ENCODE measurements at regions not wholly inside any gene's neighbourhood (a gene's known extent, or its start where the extent isn't known, plus 50 kb on each side); places are given as distances from the start of the nearest gene placed in this dataset.

DNA sequence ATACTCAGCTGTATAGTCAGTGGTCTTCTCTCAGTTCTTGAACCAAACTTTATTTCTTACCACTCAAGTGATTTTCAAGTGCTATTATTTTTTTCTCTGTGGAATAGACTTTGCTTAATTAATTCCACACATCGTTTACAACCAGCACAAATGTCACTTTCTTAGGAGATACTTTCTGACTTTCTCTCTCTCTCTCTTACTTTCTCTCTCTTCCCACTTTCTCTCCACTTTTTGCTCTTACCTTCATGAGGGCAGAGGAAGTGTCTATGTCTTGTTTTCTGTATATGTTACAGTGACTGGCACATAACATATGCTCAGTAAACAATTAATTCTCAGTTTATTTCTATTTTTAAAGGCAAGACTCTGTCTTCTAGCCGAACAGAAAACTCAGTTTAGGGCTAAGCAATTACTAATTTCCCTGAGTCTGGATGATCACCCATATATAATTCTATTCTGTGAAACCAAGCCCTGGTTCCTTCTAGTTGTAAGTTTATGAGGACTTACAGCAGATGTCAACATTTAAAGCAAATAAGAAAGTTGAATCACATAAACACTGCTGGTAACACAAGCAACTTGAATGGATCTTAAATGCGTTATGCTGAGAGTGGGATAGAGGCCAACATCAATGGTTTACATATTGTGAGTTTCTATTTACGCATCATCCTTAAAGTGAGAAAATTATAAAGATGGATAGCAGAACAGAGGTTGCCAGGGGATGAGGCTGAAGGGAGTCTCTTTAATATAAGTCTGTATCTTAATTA, 791.4 kb downstream of the MTRR start:
- Mint-ChIP-seq H3K36me3 (no peaks in the 10 kb centered on the region), H3K27me3 (no peaks in the 10 kb centered on the region), H3K9me3 (peaks cover 0 to 5% (median 2%) of the 10 kb centered on the region in 8 donors), H3K4me3 (no peak overlapping the region), H3K27ac (no peak overlapping the region), H3K4me1 (no peaks in the 10 kb centered on the region)
- CTCF ChIA-PET (ENCODE audit: partially characterized antibody): no interaction called here
- Histone ChIP-seq H3K36me3 (ENCODE audit: insufficient read depth, low read length) (no peaks in the 10 kb centered on the region), H3K9me3 (ENCODE audit: control insufficient read depth in 1 of 2, low read length in 2 of 2) (no peaks in the 10 kb centered on the region), H3K4me3 (ENCODE audit: low read length in 2 of 2) (no peak overlapping the region), H3K27me3 (ENCODE audit: insufficient read depth, low read length) (no peaks in the 10 kb centered on the region), H3K27ac (ENCODE audit: low read depth, low read length) (no peak overlapping the region), H3K4me1 (ENCODE audit: insufficient read depth, low read length) (no peaks in the 10 kb centered on the region)
- intact Hi-C loops (cut with micrococcal nuclease): no loop called here
- no peak for DNase-seq
- POLR2A ChIA-PET (ENCODE audit: partially characterized antibody): no interaction called here

DNA sequence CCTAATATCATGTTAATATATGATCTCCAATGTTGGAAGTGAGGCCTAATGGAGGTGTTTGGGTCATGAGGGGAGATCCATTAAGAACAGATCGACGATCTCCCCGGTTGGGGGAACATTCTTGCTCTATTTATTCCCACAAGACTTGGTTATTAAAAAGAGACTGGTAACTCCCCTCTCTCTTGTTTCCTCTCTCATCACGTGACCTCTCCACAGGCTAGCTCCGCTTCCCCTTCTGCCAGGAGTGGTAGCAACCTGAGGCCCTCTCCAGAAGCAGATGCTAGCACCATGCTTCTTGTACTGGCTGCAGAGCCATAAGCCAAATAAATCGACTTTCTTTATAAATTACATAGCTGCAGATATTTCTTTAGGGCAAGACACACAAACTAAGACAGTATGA, 794.4 kb downstream of the MTRR start:
- Histone ChIP-seq H3K27ac (ENCODE audit: low read depth, low read length) (no peak overlapping the region), H3K4me1 (ENCODE audit: insufficient read depth, low read length) (no peaks in the 10 kb centered on the region), H3K4me3 (ENCODE audit: low read length in 2 of 2) (no peak overlapping the region), H3K9me3 (ENCODE audit: control insufficient read depth in 1 of 2, low read length in 2 of 2) (no peaks in the 10 kb centered on the region), H3K27me3 (ENCODE audit: insufficient read depth, low read length) (no peaks in the 10 kb centered on the region), H3K36me3 (ENCODE audit: insufficient read depth, low read length) (no peaks in the 10 kb centered on the region)
- H3K4me1 Mint-ChIP-seq: no peaks in the 10 kb centered on the region
- H3K9me3 Mint-ChIP-seq: peaks cover 0 to 4% (median 2%) of the 10 kb centered on the region in 8 donors
- DNase-seq: no peak
- no peaks in the 10 kb centered on the region for H3K27me3 Mint-ChIP-seq
- no peaks in the 10 kb centered on the region for H3K36me3 Mint-ChIP-seq
- ChIA-PET POLR2A (ENCODE audit: partially characterized antibody) (no interaction called here), CTCF (ENCODE audit: partially characterized antibody) (no interaction called here)
- intact Hi-C loops (cut with micrococcal nuclease): no loop called here
- no peak overlapping the region for H3K4me3 Mint-ChIP-seq
- H3K27ac Mint-ChIP-seq: no peak overlapping the region

GRCh38 chr5:8675182-8675581, 806.2 kb downstream of the MTRR start:
- no peaks in the 10 kb centered on the region for H3K36me3 Mint-ChIP-seq
- no peaks in the 10 kb centered on the region for H3K27me3 ChIP-seq (ENCODE audit: insufficient read depth, low read length)
- H3K9me3 ChIP-seq (ENCODE audit: control insufficient read depth in 1 of 2, low read length in 2 of 2): no peaks in the 10 kb centered on the region
- no peak overlapping the region for H3K4me3 Mint-ChIP-seq
- no peak overlapping the region for H3K27ac Mint-ChIP-seq
- H3K4me3 ChIP-seq (ENCODE audit: low read length in 2 of 2): no peak overlapping the region
- no peaks in the 10 kb centered on the region for H3K4me1 ChIP-seq (ENCODE audit: insufficient read depth, low read length)
- POLR2A ChIA-PET (ENCODE audit: partially characterized antibody): no interaction called here
- no peaks in the 10 kb centered on the region for H3K27me3 Mint-ChIP-seq
- no peaks in the 10 kb centered on the region for H3K4me1 Mint-ChIP-seq
- no peak overlapping the region for H3K27ac ChIP-seq (ENCODE audit: low read depth, low read length)
- H3K9me3 Mint-ChIP-seq: peaks cover 0 to 5% (median under 1%) of the 10 kb centered on the region in 8 donors
- intact Hi-C loops (cut with micrococcal nuclease): no loop called here
- CTCF ChIA-PET (ENCODE audit: partially characterized antibody): no interaction called here
- DNase-seq: no peak
- H3K36me3 ChIP-seq (ENCODE audit: insufficient read depth, low read length): no peaks in the 10 kb centered on the region

DNA sequence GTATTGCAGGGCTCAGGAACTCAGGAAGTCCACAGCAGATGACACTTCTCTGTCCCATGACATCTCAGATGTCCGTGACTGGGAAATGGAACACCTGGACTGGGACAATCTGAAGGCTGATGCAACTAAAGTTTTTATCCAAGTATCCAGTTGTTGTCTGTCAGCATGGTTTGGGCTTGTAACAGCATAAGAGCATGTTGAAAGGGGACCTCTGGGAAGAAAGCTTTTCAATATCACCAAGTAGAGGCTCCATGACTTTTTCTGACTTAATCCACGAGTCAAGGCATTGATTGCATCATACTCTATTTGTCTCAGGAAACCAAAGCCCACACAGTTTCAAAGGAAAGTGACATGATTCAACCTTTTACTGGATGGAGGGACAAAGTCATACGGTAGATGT, 807.7 kb downstream of the MTRR start:
- Histone ChIP-seq H3K4me3 (ENCODE audit: low read length in 2 of 2) (no peak overlapping the region), H3K4me1 (ENCODE audit: insufficient read depth, low read length) (no peaks in the 10 kb centered on the region), H3K27ac (ENCODE audit: low read depth, low read length) (no peak overlapping the region), H3K9me3 (ENCODE audit: control insufficient read depth in 1 of 2, low read length in 2 of 2) (no peaks in the 10 kb centered on the region), H3K36me3 (ENCODE audit: insufficient read depth, low read length) (no peaks in the 10 kb centered on the region), H3K27me3 (ENCODE audit: insufficient read depth, low read length) (no peaks in the 10 kb centered on the region)
- H3K27me3 Mint-ChIP-seq: no peaks in the 10 kb centered on the region
- intact Hi-C loops (cut with micrococcal nuclease): no loop called here
- CTCF ChIA-PET (ENCODE audit: partially characterized antibody): interaction anchor here (0.6 kb wide), 1 partner anchor 22 kb away, joined by 3 read pairs; no protein-coding TSS in a partner anchor
- DNase-seq: no peak
- H3K27ac Mint-ChIP-seq: no peak overlapping the region
- peaks cover 0 to 4% (median under 1%) of the 10 kb centered on the region in 8 donors for H3K9me3 Mint-ChIP-seq
- H3K36me3 Mint-ChIP-seq: no peaks in the 10 kb centered on the region
- H3K4me1 Mint-ChIP-seq: no peaks in the 10 kb centered on the region
- POLR2A ChIA-PET (ENCODE audit: partially characterized antibody): no interaction called here
- H3K4me3 Mint-ChIP-seq: no peak overlapping the region

DNA sequence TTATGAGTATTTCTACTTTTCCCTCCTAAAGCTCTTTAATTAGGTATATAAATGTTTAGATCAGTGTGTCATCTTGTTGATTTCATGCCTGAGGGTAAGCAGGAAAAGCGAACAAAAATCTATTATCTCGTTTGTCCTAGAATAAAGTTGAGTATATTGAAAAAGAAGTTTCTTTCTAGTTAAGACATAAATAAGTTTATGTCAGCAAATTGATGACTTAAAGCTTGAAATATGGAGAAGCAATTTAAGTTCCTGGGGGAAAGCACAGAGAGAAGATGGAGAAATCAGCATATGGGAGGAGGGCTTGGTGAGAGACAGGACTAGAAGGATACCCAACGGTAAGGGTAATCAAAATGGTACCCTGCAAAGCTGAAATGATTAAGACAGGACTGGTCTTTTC, 813.4 kb downstream of the MTRR start:
- Histone ChIP-seq H3K27ac (ENCODE audit: low read depth, low read length) (no peak overlapping the region), H3K9me3 (ENCODE audit: control insufficient read depth in 1 of 2, low read length in 2 of 2) (no peaks in the 10 kb centered on the region), H3K4me1 (ENCODE audit: insufficient read depth, low read length) (no peaks in the 10 kb centered on the region), H3K4me3 (ENCODE audit: low read length in 2 of 2) (no peak overlapping the region), H3K27me3 (ENCODE audit: insufficient read depth, low read length) (no peaks in the 10 kb centered on the region), H3K36me3 (ENCODE audit: insufficient read depth, low read length) (no peaks in the 10 kb centered on the region)
- DNase-seq: no peak
- H3K4me3 Mint-ChIP-seq: no peak overlapping the region
- no peaks in the 10 kb centered on the region for H3K27me3 Mint-ChIP-seq
- no peak overlapping the region for H3K27ac Mint-ChIP-seq
- no peaks in the 10 kb centered on the region for H3K4me1 Mint-ChIP-seq
- ChIA-PET CTCF (ENCODE audit: partially characterized antibody) (no interaction called here), POLR2A (ENCODE audit: partially characterized antibody) (no interaction called here)
- peaks cover 0 to 4% (median under 1%) of the 10 kb centered on the region in 8 donors for H3K9me3 Mint-ChIP-seq
- no peaks in the 10 kb centered on the region for H3K36me3 Mint-ChIP-seq
- intact Hi-C loops (cut with micrococcal nuclease): no loop called here

- Mint-ChIP-seq H3K36me3 (no peaks in the 10 kb centered on the region), H3K4me3 (no peak overlapping the region), H3K4me1 (no peaks in the 10 kb centered on the region), H3K9me3 (peaks cover 0 to 3% (median 0%) of the 10 kb centered on the region in 8 donors), H3K27ac (no peak overlapping the region), H3K27me3 (no peaks in the 10 kb centered on the region)
- H3K9me3 ChIP-seq (ENCODE audit: control insufficient read depth in 1 of 2, low read length in 2 of 2): no peaks in the 10 kb centered on the region
- ChIA-PET POLR2A (ENCODE audit: partially characterized antibody) (no interaction called here), CTCF (ENCODE audit: partially characterized antibody) (no interaction called here)
- H3K4me1 ChIP-seq (ENCODE audit: insufficient read depth, low read length): no peaks in the 10 kb centered on the region
- intact Hi-C loops (cut with micrococcal nuclease): no loop called here
- H3K27ac ChIP-seq (ENCODE audit: low read depth, low read length): no peak overlapping the region
- no peak for DNase-seq
- no peaks in the 10 kb centered on the region for H3K27me3 ChIP-seq (ENCODE audit: insufficient read depth, low read length)
- H3K36me3 ChIP-seq (ENCODE audit: insufficient read depth, low read length): no peaks in the 10 kb centered on the region
- H3K4me3 ChIP-seq (ENCODE audit: low read length in 2 of 2): no peak overlapping the region
Observed at GRCh38 chr5:8683496-8683895, 814.5 kb downstream of the MTRR start.

GRCh38 chr5:8685704-8686103, 816.8 kb downstream of the MTRR start:
- H3K27ac ChIP-seq (ENCODE audit: low read depth, low read length): no peak overlapping the region
- H3K4me3 ChIP-seq (ENCODE audit: low read length in 2 of 2): no peak overlapping the region
- no peak for DNase-seq
- H3K36me3 ChIP-seq (ENCODE audit: insufficient read depth, low read length): no peaks in the 10 kb centered on the region
- no peaks in the 10 kb centered on the region for H3K4me1 ChIP-seq (ENCODE audit: insufficient read depth, low read length)
- H3K27me3 ChIP-seq (ENCODE audit: insufficient read depth, low read length): no peaks in the 10 kb centered on the region
- POLR2A ChIA-PET (ENCODE audit: partially characterized antibody): no interaction called here
- H3K4me1 Mint-ChIP-seq: no peaks in the 10 kb centered on the region
- intact Hi-C loops (cut with micrococcal nuclease): no loop called here
- no peaks in the 10 kb centered on the region for H3K9me3 ChIP-seq (ENCODE audit: control insufficient read depth in 1 of 2, low read length in 2 of 2)
- no peak overlapping the region for H3K4me3 Mint-ChIP-seq
- H3K27me3 Mint-ChIP-seq: no peaks in the 10 kb centered on the region
- CTCF ChIA-PET (ENCODE audit: partially characterized antibody): no interaction called here
- H3K36me3 Mint-ChIP-seq: no peaks in the 10 kb centered on the region
- H3K9me3 Mint-ChIP-seq: peaks cover 0 to 3% (median 0%) of the 10 kb centered on the region in 8 donors
- H3K27ac Mint-ChIP-seq: no peak overlapping the region

DNA sequence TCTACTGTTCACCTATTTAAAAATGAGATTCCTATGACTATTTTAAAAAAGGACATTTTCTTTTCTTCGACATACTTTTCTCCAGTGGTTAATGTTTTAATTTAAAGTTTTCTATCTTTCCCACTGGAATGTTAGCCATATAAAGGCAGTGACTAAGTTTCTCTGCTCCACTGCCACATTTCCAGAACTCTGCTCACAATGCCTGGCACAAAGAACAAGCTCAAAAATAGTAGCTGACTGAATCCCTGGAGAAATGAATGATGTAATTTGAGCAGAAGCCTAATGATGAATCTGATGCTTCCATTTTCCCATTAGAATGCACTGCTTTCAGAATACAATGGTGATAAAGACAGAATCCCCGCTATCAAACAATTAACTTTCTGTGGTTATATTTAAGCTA, 817.8 kb downstream of the MTRR start:
- Mint-ChIP-seq H3K4me3 (no peak overlapping the region), H3K9me3 (peaks cover 0 to 3% (median 0%) of the 10 kb centered on the region in 8 donors), H3K27me3 (no peaks in the 10 kb centered on the region), H3K27ac (no peak overlapping the region), H3K36me3 (no peaks in the 10 kb centered on the region), H3K4me1 (no peaks in the 10 kb centered on the region)
- H3K36me3 ChIP-seq (ENCODE audit: insufficient read depth, low read length): no peaks in the 10 kb centered on the region
- no peaks in the 10 kb centered on the region for H3K9me3 ChIP-seq (ENCODE audit: control insufficient read depth in 1 of 2, low read length in 2 of 2)
- DNase-seq: no peak
- intact Hi-C loops (cut with micrococcal nuclease): no loop called here
- ChIA-PET POLR2A (ENCODE audit: partially characterized antibody) (no interaction called here), CTCF (ENCODE audit: partially characterized antibody) (no interaction called here)
- H3K27me3 ChIP-seq (ENCODE audit: insufficient read depth, low read length): no peaks in the 10 kb centered on the region
- H3K4me3 ChIP-seq (ENCODE audit: low read length in 2 of 2): no peak overlapping the region
- no peaks in the 10 kb centered on the region for H3K4me1 ChIP-seq (ENCODE audit: insufficient read depth, low read length)
- no peak overlapping the region for H3K27ac ChIP-seq (ENCODE audit: low read depth, low read length)

All from CD4-positive, alpha-beta memory T cell (primary cell).